H9 (cell line): ENCODE measurements at regions not wholly inside any gene's neighbourhood (a gene's known extent, or its start where the extent isn't known, plus 50 kb on each side); places are given as distances from the start of the nearest gene placed in this dataset.

Experiments
- DNase-seq: peaks from one replicate; pipeline ENCODE4 v3.0.0-alpha.2; 2017
- H2AFZ ChIP-seq: one replicate; pipeline ENCODE4 v1.6.1; 2013; ENCODE audit warnings: mild to moderate bottlenecking, low read length, control low read depth, moderate library complexity
- H2AK5ac ChIP-seq: 2 replicates; pipeline ENCODE4 v1.6.1; 2013; ENCODE audit warnings: low read length, control low read depth, mixed read lengths; ENCODE audit not compliant: insufficient read length
- H2BK120ac ChIP-seq: one replicate; pipeline ENCODE4 v1.6.1; 2013; ENCODE audit warnings: low read depth, mild to moderate bottlenecking, low read length, control low read depth, inconsistent platforms; ENCODE audit not compliant: poor library complexity, severe bottlenecking
- H2BK12ac ChIP-seq: 2 replicates; pipeline ENCODE4 v1.6.1; 2013; ENCODE audit warnings: low read length, control low read depth, mixed read lengths, low read depth; ENCODE audit not compliant: insufficient read length
- H2BK15ac ChIP-seq: 2 replicates; pipeline ENCODE4 v1.6.1; 2013; ENCODE audit warnings: low read depth, low read length, control low read depth
- H2BK20ac ChIP-seq: one replicate; pipeline ENCODE4 v1.6.1; 2013; ENCODE audit warnings: low read depth, mild to moderate bottlenecking, low read length, control low read depth, inconsistent platforms; ENCODE audit not compliant: poor library complexity, severe bottlenecking
- H2BK5ac ChIP-seq: 2 replicates; pipeline ENCODE4 v1.6.1; 2013; ENCODE audit warnings: low read length, control low read depth, mixed read lengths; ENCODE audit not compliant: insufficient read length
- H3K14ac ChIP-seq: 2 replicates; pipeline ENCODE4 v1.6.1; 2013; ENCODE audit warnings: low read length, control low read depth; ENCODE audit not compliant: insufficient read depth
- H3K18ac ChIP-seq: 2 replicates; pipeline ENCODE4 v1.6.1; 2013; ENCODE audit warnings: low read depth, mild to moderate bottlenecking, mixed read lengths, low read length, control low read depth; ENCODE audit not compliant: insufficient read length
- H3K23ac ChIP-seq: 2 replicates; pipeline ENCODE4 v1.6.1; 2013; ENCODE audit warnings: low read length, control low read depth, mixed read lengths, low read depth; ENCODE audit not compliant: insufficient read length
- H3K23me2 ChIP-seq: 2 replicates; pipeline ENCODE4 v1.6.1; 2013; ENCODE audit warnings: low read depth, mild to moderate bottlenecking, mixed read lengths, low read length, control low read depth; ENCODE audit not compliant: insufficient read length, poor library complexity, severe bottlenecking
- H3K27ac ChIP-seq: 2 replicates; pipeline ENCODE4 v1.5.1; 2013; ENCODE audit warnings: low read length, control low read depth, mixed read lengths, low read depth; ENCODE audit not compliant: insufficient read length
- H3K27me3 ChIP-seq: 2 replicates; pipeline ENCODE4 v1.6.1; 2013; ENCODE audit warnings: low read length, control low read depth, inconsistent platforms; ENCODE audit not compliant: insufficient read depth
- H3K4ac ChIP-seq: 2 replicates; pipeline ENCODE4 v1.6.1; 2013; ENCODE audit warnings: low read depth, mild to moderate bottlenecking, control low read depth, inconsistent platforms, low read length, moderate library complexity
- H3K4me1 ChIP-seq: 2 replicates; pipeline ENCODE4 v1.6.1; 2013; ENCODE audit warnings: low read length, control low read depth, inconsistent platforms; ENCODE audit not compliant: insufficient read depth
- H3K4me2 ChIP-seq: 2 replicates; pipeline ENCODE4 v1.6.1; 2013; ENCODE audit warnings: low read length, control low read depth, mixed read lengths; ENCODE audit not compliant: insufficient read length, insufficient read depth
- H3K56ac ChIP-seq: 2 replicates; pipeline ENCODE4 v1.6.1; 2013; ENCODE audit warnings: low read depth, mild to moderate bottlenecking, mixed read lengths, low read length, control low read depth; ENCODE audit not compliant: insufficient read length
- H3K79me1 ChIP-seq: 2 replicates; pipeline ENCODE4 v1.6.1; 2013; ENCODE audit warnings: low read depth, mild to moderate bottlenecking, moderate library complexity, low read length, control low read depth, inconsistent platforms; ENCODE audit not compliant: insufficient read depth, poor library complexity, severe bottlenecking
- H3K79me2 ChIP-seq: 2 replicates; pipeline ENCODE4 v1.6.1; 2013; ENCODE audit warnings: low read length, control low read depth, inconsistent platforms; ENCODE audit not compliant: insufficient read depth
- H3K9ac ChIP-seq: 2 replicates; pipeline ENCODE4 v1.6.1; 2013; ENCODE audit warnings: low read length, control low read depth, mixed read lengths; ENCODE audit not compliant: insufficient read length; ENCODE audit errors: extremely low read depth
- H3K9me3 ChIP-seq: one replicate; pipeline ENCODE4 v1.6.1; 2013; ENCODE audit warnings: low read depth, low read length, inconsistent platforms; ENCODE audit not compliant: control insufficient read depth
- H3T11ph ChIP-seq: one replicate; pipeline ENCODE4 v1.6.1; 2013; ENCODE audit warnings: mild to moderate bottlenecking, low read length, control low read depth, inconsistent platforms
- H4K20me1 ChIP-seq: one replicate; pipeline ENCODE4 v1.6.1; 2013; ENCODE audit not compliant: control insufficient read depth, insufficient read length, insufficient read depth
- H4K5ac ChIP-seq: 2 replicates; pipeline ENCODE4 v1.6.1; 2013; ENCODE audit warnings: low read depth, mild to moderate bottlenecking, mixed read lengths, low read length, control low read depth; ENCODE audit not compliant: insufficient read length
- H4K8ac ChIP-seq: replicated peaks from 2 replicates; pipeline ENCODE4 v1.6.1; 2013; ENCODE audit warnings: low read length, control low read depth, mixed read lengths, low read depth; ENCODE audit not compliant: insufficient read length
- H4K91ac ChIP-seq: 2 replicates; pipeline ENCODE4 v1.6.1; 2013; ENCODE audit warnings: low read depth, mild to moderate bottlenecking, moderate library complexity, mixed read lengths, low read length, control low read depth; ENCODE audit not compliant: insufficient read length
- H3K27ac Mint-ChIP-seq, 3 experiments: 2 replicates in 2 of 3; 3 replicates in 1 of 3; pipeline ENCODE4 v1.8.0; 2020 to 2021; ENCODE audit warnings: mixed read lengths in 3 of 3, mild to moderate bottlenecking in 1 of 3, moderate library complexity in 1 of 3
- H3K27me3 Mint-ChIP-seq: 2 replicates; pipeline ENCODE4 v1.8.0; 2021; ENCODE audit warnings: low read depth, mild to moderate bottlenecking, moderate library complexity, mixed read lengths
- H3K36me3 Mint-ChIP-seq, 3 experiments: 2 replicates in 2 of 3; 3 replicates in 1 of 3; pipeline ENCODE4 v1.8.0; 2020 to 2021; ENCODE audit warnings: low read depth in 3 of 3, mixed read lengths in 3 of 3; ENCODE audit not compliant: insufficient read depth in 1 of 3
- H3K4me1 Mint-ChIP-seq, 2 experiments: 2 replicates each; pipeline ENCODE4 v1.8.0; 2020; ENCODE audit warnings: mixed read lengths in 2 of 2
- H3K4me3 Mint-ChIP-seq, 2 experiments: 2 replicates in 1 of 2; 3 replicates in 1 of 2; pipeline ENCODE4 v1.8.0; 2020 to 2021; ENCODE audit warnings: mild to moderate bottlenecking in 2 of 2, mixed read lengths in 2 of 2, moderate library complexity in 1 of 2
- H3K9me3 Mint-ChIP-seq, 2 experiments: 2 replicates in 1 of 2; 3 replicates in 1 of 2; pipeline ENCODE4 v1.8.0; 2020; ENCODE audit warnings: mild to moderate bottlenecking in 2 of 2, mixed read lengths in 2 of 2, moderate library complexity in 1 of 2
- WGBS: extraction: QIAGEN DNeasy Blood & Tissue Kit; methylation state at CpG from one replicate; pipeline ENCODE4 v1.1.7; 2013; ENCODE audit warnings: missing lambda C conversion rate, low lambda C conversion rate, mixed read lengths; ENCODE audit not compliant: insufficient read length; ENCODE audit errors: extremely low coverage; 5-methylcytosine and 5-hydroxymethylcytosine counted together
- TF ChIP-seq, protein P1 (sequence below): fragments of 200-600 bp; sonication (generic); conservative IDR thresholded peaks from 3 replicates; pipeline ENCODE4 v1.8.0; 2021; ENCODE audit warnings: antibody characterized with exemption, mild to moderate bottlenecking

- no peak overlapping the region for H2BK120ac ChIP-seq
- Mint-ChIP-seq H3K4me1 (peaks cover 0 to 5% of the 10 kb centered on the region in 2 experiments; a peak in 3 of 4 replicates), H3K9me3 (no peaks in the 10 kb centered on the region), H3K27ac (no peak overlapping the region), H3K27me3 (no peaks in the 10 kb centered on the region), H3K4me3 (no peak overlapping the region), H3K36me3 (no peaks in the 10 kb centered on the region)
- TF ChIP-seq, protein P1, sequence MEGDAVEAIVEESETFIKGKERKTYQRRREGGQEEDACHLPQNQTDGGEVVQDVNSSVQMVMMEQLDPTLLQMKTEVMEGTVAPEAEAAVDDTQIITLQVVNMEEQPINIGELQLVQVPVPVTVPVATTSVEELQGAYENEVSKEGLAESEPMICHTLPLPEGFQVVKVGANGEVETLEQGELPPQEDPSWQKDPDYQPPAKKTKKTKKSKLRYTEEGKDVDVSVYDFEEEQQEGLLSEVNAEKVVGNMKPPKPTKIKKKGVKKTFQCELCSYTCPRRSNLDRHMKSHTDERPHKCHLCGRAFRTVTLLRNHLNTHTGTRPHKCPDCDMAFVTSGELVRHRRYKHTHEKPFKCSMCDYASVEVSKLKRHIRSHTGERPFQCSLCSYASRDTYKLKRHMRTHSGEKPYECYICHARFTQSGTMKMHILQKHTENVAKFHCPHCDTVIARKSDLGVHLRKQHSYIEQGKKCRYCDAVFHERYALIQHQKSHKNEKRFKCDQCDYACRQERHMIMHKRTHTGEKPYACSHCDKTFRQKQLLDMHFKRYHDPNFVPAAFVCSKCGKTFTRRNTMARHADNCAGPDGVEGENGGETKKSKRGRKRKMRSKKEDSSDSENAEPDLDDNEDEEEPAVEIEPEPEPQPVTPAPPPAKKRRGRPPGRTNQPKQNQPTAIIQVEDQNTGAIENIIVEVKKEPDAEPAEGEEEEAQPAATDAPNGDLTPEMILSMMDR: no peak
- no peak overlapping the region for H2BK5ac ChIP-seq
- no peaks in the 10 kb centered on the region for H3K23me2 ChIP-seq
- no peaks in the 10 kb centered on the region for H3K4me1 ChIP-seq
- no CpG with 5 or more reads among the region's 1 CpG for WGBS
- H3K9ac ChIP-seq: no peak overlapping the region
- no peak overlapping the region for H2BK20ac ChIP-seq
- no peak overlapping the region for H4K91ac ChIP-seq
- H3K9me3 ChIP-seq: no peaks in the 10 kb centered on the region
- H2AFZ ChIP-seq: no peak overlapping the region
- H3T11ph ChIP-seq: no peak overlapping the region
- H4K8ac ChIP-seq: no peak overlapping the region
- no peak overlapping the region for H2BK15ac ChIP-seq
- no peak overlapping the region for H2AK5ac ChIP-seq
- no peak overlapping the region for H3K18ac ChIP-seq
- no peaks in the 10 kb centered on the region for H3K79me2 ChIP-seq
- H3K27ac ChIP-seq: no peak overlapping the region
- no peak overlapping the region for H2BK12ac ChIP-seq
- no peak overlapping the region for H4K5ac ChIP-seq
- no peak overlapping the region for H3K23ac ChIP-seq
- H3K56ac ChIP-seq: no peak overlapping the region
- no peak for DNase-seq
- H4K20me1 ChIP-seq: no peaks in the 10 kb centered on the region
- no peak overlapping the region for H3K4ac ChIP-seq
- no peak overlapping the region for H3K4me2 ChIP-seq
- H3K27me3 ChIP-seq: no peaks in the 10 kb centered on the region
- H3K79me1 ChIP-seq: no peaks in the 10 kb centered on the region
- H3K14ac ChIP-seq: no peak overlapping the region
Measured at GRCh38 chr3:132247211-132247610, 70.0 kb upstream of the ACP3 start.
